CD4-positive, alpha-beta T cell (primary cell): ENCODE measurements at regions not wholly inside any gene's neighbourhood (a gene's known extent, or its start where the extent isn't known, plus 50 kb on each side); places are given as distances from the start of the nearest gene placed in this dataset.

ENCODE experiments used
- ATAC-seq: fragments of 200-7000 bp; cut with Tn5 transposase; one replicate; pipeline ENCODE4 v1.10.0; 2022; ENCODE audit warnings: mild to moderate bottlenecking; ENCODE audit not compliant: poor library complexity
- CTCF ChIA-PET: fragments of 350-600 bp; sonication (Branson Sonifier 250); formaldehyde crosslinking; loops from one replicate; lab custom pipeline; 2021; ENCODE audit warnings: antibody characterized with exemption, inconsistent platforms; lab: Charles Lee
- POLR2A ChIA-PET: fragments of 350-600 bp; sonication (Branson Sonifier 250); formaldehyde crosslinking; loops from one replicate; lab custom pipeline; 2021; ENCODE audit warnings: antibody characterized with exemption, inconsistent platforms; lab: Charles Lee
- DNase-seq, 14 experiments: peaks; one replicate each; pipeline ENCODE4 v3.0.0-alpha.2; 2013 to 2020; ENCODE audit warnings: mixed read lengths in 2 of 14
- H3K27ac ChIP-seq, 2 donors: one replicate each; pipeline versions ENCODE4 v1.5.1 to v1.7.0; 2013; ENCODE audit warnings: low read length in 2 of 2, low read depth in 1 of 2, mild to moderate bottlenecking in 1 of 2
- H3K27me3 ChIP-seq, 2 experiments: 1 replicate in 1 of 2; 2 replicates in 1 of 2; pipeline versions ENCODE4 v1.6.1 to v1.7.0; 2013; ENCODE audit warnings: low read length in 2 of 2, control low read depth in 1 of 2, mild to moderate bottlenecking in 1 of 2, moderate library complexity in 1 of 2; ENCODE audit not compliant: insufficient read depth in 2 of 2, control insufficient read depth in 1 of 2
- H3K36me3 ChIP-seq: one replicate; pipeline ENCODE4 v1.6.1; 2013; ENCODE audit warnings: low read length, control low read depth; ENCODE audit not compliant: insufficient read depth
- H3K4me1 ChIP-seq: one replicate; pipeline ENCODE4 v1.6.1; 2013; ENCODE audit warnings: low read length, control low read depth; ENCODE audit not compliant: insufficient read depth
- H3K4me3 ChIP-seq: one replicate; pipeline ENCODE4 v1.5.1; 2013; ENCODE audit warnings: mild to moderate bottlenecking, low read length, moderate library complexity
- H3K9me3 ChIP-seq, 2 experiments: 1 replicate in 1 of 2; 2 replicates in 1 of 2; pipeline versions ENCODE4 v1.6.1 to v1.7.0; 2013; ENCODE audit warnings: low read length in 2 of 2, mild to moderate bottlenecking in 2 of 2, control low read depth in 1 of 2, moderate library complexity in 1 of 2; ENCODE audit not compliant: control insufficient read depth in 1 of 2, insufficient read depth in 1 of 2
- H3K27ac Mint-ChIP-seq: one replicate; pipeline ENCODE4 v1.8.0; 2020; ENCODE audit warnings: mixed read lengths
- H3K27me3 Mint-ChIP-seq: one replicate; pipeline ENCODE4 v1.8.0; 2021; ENCODE audit warnings: mixed read lengths
- H3K36me3 Mint-ChIP-seq: one replicate; pipeline ENCODE4 v1.8.0; 2021; ENCODE audit warnings: low read depth, mixed read lengths
- H3K4me1 Mint-ChIP-seq: one replicate; pipeline ENCODE4 v1.8.0; 2021; ENCODE audit warnings: low read depth, mixed read lengths
- H3K4me3 Mint-ChIP-seq: one replicate; pipeline ENCODE4 v1.8.0; 2020; ENCODE audit warnings: mild to moderate bottlenecking, mixed read lengths
- H3K9me3 Mint-ChIP-seq: one replicate; pipeline ENCODE4 v1.8.0; 2020; ENCODE audit warnings: mixed read lengths
- intact Hi-C, 2 experiments: fragments of 100-400 bp; cut with DNase I in 1 of 2; cut with micrococcal nuclease in 1 of 2; formaldehyde crosslinking; loops; one replicate each; pipeline versions ENCODE4 v1.15.1 to v1.9.0; 2023 to 2025; cut with DNase I, micrococcal nuclease
- TF ChIP-seq, protein P1 (sequence below): fragments of 200-600 bp; IDR thresholded peaks from one replicate; pipeline ENCODE4 v1.8.0; 2022; ENCODE audit warnings: antibody characterized with exemption, mild to moderate bottlenecking

DNA sequence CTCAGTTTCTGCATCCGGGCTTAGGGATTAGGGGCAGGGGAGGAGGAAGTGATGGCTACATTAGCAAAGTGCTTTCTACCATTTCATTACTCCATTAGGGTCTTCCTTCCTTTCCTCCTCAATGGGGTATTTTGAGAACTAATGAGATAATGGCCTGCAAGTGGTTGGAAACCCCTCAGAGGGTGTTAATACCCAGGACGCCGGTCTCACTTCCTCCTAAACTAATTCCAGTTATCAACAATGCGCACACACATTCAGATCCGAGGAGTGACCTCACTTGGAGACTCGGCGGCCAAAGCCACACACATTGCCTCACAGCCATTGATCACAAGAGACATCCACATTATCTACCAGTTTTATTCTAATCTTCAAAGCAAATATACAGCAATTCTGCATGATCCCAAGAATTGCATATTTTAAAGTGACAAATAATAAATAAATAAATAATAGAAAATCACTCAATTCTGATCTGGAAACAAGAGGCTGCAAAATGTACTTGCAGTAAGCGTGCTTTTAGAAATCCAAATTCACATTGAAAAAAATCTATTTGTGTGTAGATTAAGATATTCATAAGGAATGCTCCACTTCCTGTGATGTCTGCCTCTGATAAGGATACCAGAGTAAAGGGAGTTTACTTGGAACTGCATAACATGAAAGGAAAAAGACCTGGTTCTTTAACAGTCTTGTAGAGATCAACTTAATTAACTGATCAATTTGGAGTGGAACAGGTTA is 329.1 kb downstream of the FBXW7 start:
- Mint-ChIP-seq H3K4me1 (peaks cover 9% of the 10 kb centered on the region), H3K4me3 (no peak overlapping the region), H3K27me3 (no peaks in the 10 kb centered on the region), H3K27ac (no peak overlapping the region), H3K9me3 (no peaks in the 10 kb centered on the region), H3K36me3 (no peaks in the 10 kb centered on the region)
- Histone ChIP-seq H3K4me3 (no peak overlapping the region), H3K27me3 (no peaks in the 10 kb centered on the region), H3K9me3 (no peaks in the 10 kb centered on the region), H3K36me3 (no peaks in the 10 kb centered on the region), H3K4me1 (no peaks in the 10 kb centered on the region), H3K27ac (no peak overlapping the region)
- ChIA-PET CTCF (no interaction called here), POLR2A (no interaction called here)
- TF ChIP-seq, protein P1, sequence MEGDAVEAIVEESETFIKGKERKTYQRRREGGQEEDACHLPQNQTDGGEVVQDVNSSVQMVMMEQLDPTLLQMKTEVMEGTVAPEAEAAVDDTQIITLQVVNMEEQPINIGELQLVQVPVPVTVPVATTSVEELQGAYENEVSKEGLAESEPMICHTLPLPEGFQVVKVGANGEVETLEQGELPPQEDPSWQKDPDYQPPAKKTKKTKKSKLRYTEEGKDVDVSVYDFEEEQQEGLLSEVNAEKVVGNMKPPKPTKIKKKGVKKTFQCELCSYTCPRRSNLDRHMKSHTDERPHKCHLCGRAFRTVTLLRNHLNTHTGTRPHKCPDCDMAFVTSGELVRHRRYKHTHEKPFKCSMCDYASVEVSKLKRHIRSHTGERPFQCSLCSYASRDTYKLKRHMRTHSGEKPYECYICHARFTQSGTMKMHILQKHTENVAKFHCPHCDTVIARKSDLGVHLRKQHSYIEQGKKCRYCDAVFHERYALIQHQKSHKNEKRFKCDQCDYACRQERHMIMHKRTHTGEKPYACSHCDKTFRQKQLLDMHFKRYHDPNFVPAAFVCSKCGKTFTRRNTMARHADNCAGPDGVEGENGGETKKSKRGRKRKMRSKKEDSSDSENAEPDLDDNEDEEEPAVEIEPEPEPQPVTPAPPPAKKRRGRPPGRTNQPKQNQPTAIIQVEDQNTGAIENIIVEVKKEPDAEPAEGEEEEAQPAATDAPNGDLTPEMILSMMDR: no peak
- no peak for ATAC-seq
- intact Hi-C loops: no loop called here
- no peak for DNase-seq

DNA sequence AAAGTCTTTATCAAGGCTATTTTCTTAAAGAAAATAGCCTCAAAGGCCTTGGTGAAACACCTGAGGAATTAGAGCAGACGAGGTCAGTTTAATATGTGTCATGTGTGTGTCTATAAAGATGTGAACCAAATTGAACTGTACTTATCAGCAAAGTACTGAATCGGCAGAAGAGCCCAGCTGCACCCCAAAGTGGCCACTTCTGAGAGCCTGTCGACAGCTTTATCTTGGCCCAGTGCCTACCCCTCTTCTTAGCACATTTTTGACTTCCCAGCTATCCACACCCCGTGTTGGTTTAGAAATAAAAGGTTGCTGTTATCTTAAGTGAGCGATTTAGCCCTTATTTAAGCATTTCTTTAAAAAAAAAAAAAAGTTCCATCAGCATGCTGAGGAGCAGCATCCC is 329.7 kb downstream of the FBXW7 start:
- H3K27me3 ChIP-seq: no peaks in the 10 kb centered on the region
- Mint-ChIP-seq H3K9me3 (no peaks in the 10 kb centered on the region), H3K27ac (no peak overlapping the region), H3K27me3 (no peaks in the 10 kb centered on the region), H3K36me3 (no peaks in the 10 kb centered on the region), H3K4me1 (peaks cover 9% of the 10 kb centered on the region), H3K4me3 (no peak overlapping the region)
- no peak for DNase-seq
- H3K9me3 ChIP-seq: no peaks in the 10 kb centered on the region
- no peaks in the 10 kb centered on the region for H3K36me3 ChIP-seq
- no peak overlapping the region for H3K27ac ChIP-seq
- no peak overlapping the region for H3K4me3 ChIP-seq
- H3K4me1 ChIP-seq: no peaks in the 10 kb centered on the region
- CTCF ChIA-PET: no interaction called here
- no peak for ATAC-seq
- POLR2A ChIA-PET: no interaction called here
- intact Hi-C loops: no loop called here
- TF ChIP-seq, protein P1: no peak

DNA sequence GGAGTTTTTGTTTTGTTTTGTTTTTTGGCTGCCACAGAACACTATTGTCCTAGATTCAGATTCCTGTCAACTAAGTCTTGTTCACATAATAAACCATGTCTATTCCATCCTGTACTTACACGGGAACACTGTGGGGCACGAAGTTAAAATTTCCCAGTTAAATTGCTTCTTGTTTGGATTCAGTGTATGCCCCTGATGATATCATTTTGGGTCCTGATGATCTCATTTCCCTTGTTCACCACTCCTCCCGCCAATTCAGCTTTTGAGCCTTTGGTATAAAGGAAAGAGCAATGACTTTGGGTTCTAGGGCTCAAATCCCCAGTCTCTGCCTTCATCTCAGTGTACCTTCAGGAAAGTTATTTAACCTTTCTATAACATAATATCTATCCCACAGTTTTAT is 333.5 kb downstream of the FBXW7 start:
- DNase-seq (no peak), ATAC-seq (no peak)
- H3K4me1 ChIP-seq: no peaks in the 10 kb centered on the region
- ChIA-PET POLR2A (no interaction called here), CTCF (no interaction called here)
- TF ChIP-seq, protein P1: no peak
- Mint-ChIP-seq H3K27ac (no peak overlapping the region), H3K36me3 (no peaks in the 10 kb centered on the region), H3K27me3 (no peaks in the 10 kb centered on the region), H3K4me3 (no peak overlapping the region), H3K9me3 (no peaks in the 10 kb centered on the region), H3K4me1 (peaks cover 9% of the 10 kb centered on the region)
- H3K27me3 ChIP-seq: no peaks in the 10 kb centered on the region
- no peak overlapping the region for H3K4me3 ChIP-seq
- no peak overlapping the region for H3K27ac ChIP-seq
- H3K9me3 ChIP-seq: no peaks in the 10 kb centered on the region
- no peaks in the 10 kb centered on the region for H3K36me3 ChIP-seq
- intact Hi-C loops: no loop called here
